Mammary epithelial cell (primary cell): ENCODE measurements at regions not wholly inside any gene's neighbourhood (a gene's known extent, or its start where the extent isn't known, plus 50 kb on each side); places are given as distances from the start of the nearest gene placed in this dataset.

Experiments
- CTCF ChIP-seq, 2 donors: IDR thresholded peaks in 1 of 2; conservative IDR thresholded peaks in 1 of 2; 2 replicates each; pipeline ENCODE4 v1.5.1; 2011 to 2012; ENCODE audit warnings: inconsistent platforms in 2 of 2, low read length in 2 of 2, mild to moderate bottlenecking in 2 of 2, control low read depth in 1 of 2, low read depth in 1 of 2; ENCODE audit not compliant: insufficient read depth in 1 of 2; ENCODE audit errors: extremely low read depth in 1 of 2
- EZH2 ChIP-seq: IDR thresholded peaks from 2 replicates; pipeline ENCODE4 v1.6.1; 2012; ENCODE audit warnings: low read length, inconsistent platforms, borderline replicate concordance

- TF ChIP-seq EZH2 (no peak), CTCF (conservative IDR thresholded peaks at IDR 0.05 in 1 of 2, IDR thresholded peaks at IDR 0.05 in 1 of 2; ENCODE audit: extremely low read depth in 1 of 2, insufficient read depth in 1 of 2, low read depth in 1 of 2, low read length in 2 of 2) (no peak)
Measured at GRCh38 chr15:70303981-70304380, 206.3 kb upstream of the TLE3 start.
